ENCODE measurements at regions not wholly inside any gene's neighbourhood (a gene's known extent, or its start where the extent isn't known, plus 50 kb on each side); places are given as distances from the start of the nearest gene placed in this dataset.

GRCh38 chr4:181846934-181847333, 396.3 kb upstream of the TENM3 start:
- DNase-seq: no peak
- H3K27ac ChIP-seq (ENCODE audit: low read depth, low read length): no peak overlapping the region
- no peaks in the 10 kb centered on the region for H3K79me1 ChIP-seq (ENCODE audit: low read length)
- no peak overlapping the region for H2BK5ac ChIP-seq (ENCODE audit: low read depth, low read length, poor library complexity)
- no peak overlapping the region for H3K4me3 ChIP-seq (ENCODE audit: low read depth, low read length)
- no peaks in the 10 kb centered on the region for H3K27me3 ChIP-seq (ENCODE audit: insufficient read depth, low read length)
- no peaks in the 10 kb centered on the region for H3K36me3 ChIP-seq (ENCODE audit: control insufficient read depth in 1 of 2, insufficient read depth in 2 of 2, low read length in 2 of 2)
- no peak overlapping the region for H4K8ac ChIP-seq (ENCODE audit: low read depth, low read length)
- no peak overlapping the region for H4K12ac ChIP-seq (ENCODE audit: low read depth, low read length)
- no peaks in the 10 kb centered on the region for H3K79me2 ChIP-seq (ENCODE audit: control insufficient read depth, insufficient read depth, low read length, poor library complexity)
- no peaks in the 10 kb centered on the region for H3K4me1 ChIP-seq (ENCODE audit: control insufficient read depth in 1 of 2, insufficient read depth in 2 of 2, low read length in 2 of 2)
- no peak overlapping the region for H2BK120ac ChIP-seq (ENCODE audit: insufficient read depth, low read length, poor library complexity)
- no peak overlapping the region for H2BK12ac ChIP-seq (ENCODE audit: low read length)
- H2AFZ ChIP-seq (ENCODE audit: insufficient read depth, low read length, poor library complexity): no peak overlapping the region
- H3K23ac ChIP-seq (ENCODE audit: low read length): no peak overlapping the region
- no CpG with 5 or more reads among the region's 4 CpGs for WGBS (ENCODE audit: extremely low coverage, insufficient coverage, insufficient read length)
- H3K18ac ChIP-seq (ENCODE audit: low read length): no peak overlapping the region
- no peaks in the 10 kb centered on the region for H3K9me3 ChIP-seq (ENCODE audit: insufficient read depth, low read depth, low read length)
- no peak overlapping the region for H3K4ac ChIP-seq (ENCODE audit: low read depth, low read length)
- no peak overlapping the region for H4K91ac ChIP-seq (ENCODE audit: low read depth, low read length)
- H2AK5ac ChIP-seq (ENCODE audit: low read length): no peak overlapping the region
- H3K4me2 ChIP-seq (ENCODE audit: low read length): no peak overlapping the region
- no peak overlapping the region for H3K9ac ChIP-seq (ENCODE audit: low read length)
- no peak overlapping the region for H3K14ac ChIP-seq (ENCODE audit: low read length)

DNA sequence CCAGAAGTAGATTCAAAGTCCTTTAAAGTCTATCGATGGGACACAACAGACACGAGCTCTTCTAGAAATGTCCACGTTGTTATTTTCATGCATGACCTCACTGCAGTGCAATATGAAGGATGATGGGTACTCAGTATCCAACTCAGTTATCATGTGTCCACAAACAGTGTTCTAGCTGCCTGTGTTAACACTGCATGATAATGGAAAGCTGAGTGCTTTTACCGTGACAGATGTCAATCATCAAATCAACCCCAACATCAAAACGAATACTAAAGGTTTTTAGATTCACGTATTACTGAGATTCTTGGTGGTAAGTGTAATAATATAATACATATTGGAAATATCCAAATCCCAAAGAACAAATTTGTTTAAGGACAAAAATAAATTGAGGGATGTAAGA, 394.8 kb upstream of the TENM3 start:
- Histone ChIP-seq H3K4ac (ENCODE audit: low read depth, low read length) (no peak overlapping the region), H3K4me3 (ENCODE audit: low read depth, low read length) (no peak overlapping the region), H4K8ac (ENCODE audit: low read depth, low read length) (no peak overlapping the region), H4K12ac (ENCODE audit: low read depth, low read length) (no peak overlapping the region), H2BK12ac (ENCODE audit: low read length) (no peak overlapping the region), H3K4me2 (ENCODE audit: low read length) (no peak overlapping the region), H3K18ac (ENCODE audit: low read length) (no peak overlapping the region), H2BK120ac (ENCODE audit: insufficient read depth, low read length, poor library complexity) (no peak overlapping the region), H2BK5ac (ENCODE audit: low read depth, low read length, poor library complexity) (no peak overlapping the region), H3K23ac (ENCODE audit: low read length) (peak overlapping the region; percentile 8), H4K91ac (ENCODE audit: low read depth, low read length) (no peak overlapping the region), H3K9me3 (ENCODE audit: insufficient read depth, low read depth, low read length) (no peaks in the 10 kb centered on the region), H3K4me1 (ENCODE audit: control insufficient read depth in 1 of 2, insufficient read depth in 2 of 2, low read length in 2 of 2) (no peaks in the 10 kb centered on the region), H2AK5ac (ENCODE audit: low read length) (no peak overlapping the region), H3K36me3 (ENCODE audit: control insufficient read depth in 1 of 2, insufficient read depth in 2 of 2, low read length in 2 of 2) (no peaks in the 10 kb centered on the region), H3K27me3 (ENCODE audit: insufficient read depth, low read length) (no peaks in the 10 kb centered on the region), H3K79me1 (ENCODE audit: low read length) (no peaks in the 10 kb centered on the region), H3K27ac (ENCODE audit: low read depth, low read length) (no peak overlapping the region), H3K9ac (ENCODE audit: low read length) (no peak overlapping the region), H2AFZ (ENCODE audit: insufficient read depth, low read length, poor library complexity) (no peak overlapping the region), H3K14ac (ENCODE audit: low read length) (no peak overlapping the region), H3K79me2 (ENCODE audit: control insufficient read depth, insufficient read depth, low read length, poor library complexity) (no peaks in the 10 kb centered on the region)
- WGBS (ENCODE audit: extremely low coverage, insufficient coverage, insufficient read length): no CpG with 5 or more reads among the region's 6 CpGs
- DNase-seq: no peak

DNA sequence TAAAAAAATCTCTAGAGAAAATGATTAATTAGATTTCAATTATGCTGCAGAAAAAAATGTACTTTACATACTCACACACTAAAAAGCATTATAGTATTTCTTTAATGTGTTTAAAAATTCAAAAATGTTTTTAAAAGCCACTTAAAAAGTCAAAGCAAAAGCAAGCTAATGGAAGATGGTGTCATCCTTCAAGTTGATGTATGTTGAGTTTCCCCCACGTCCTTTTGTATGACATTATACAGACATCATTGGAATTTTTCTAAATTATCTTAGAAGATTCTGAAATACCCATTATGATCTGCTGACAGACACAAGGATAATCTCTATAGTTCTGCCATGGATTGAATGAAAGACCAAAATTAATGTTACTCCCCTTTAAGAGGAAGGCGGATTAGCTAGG, 393.7 kb upstream of the TENM3 start:
- Histone ChIP-seq H3K4me1 (ENCODE audit: control insufficient read depth in 1 of 2, insufficient read depth in 2 of 2, low read length in 2 of 2) (no peaks in the 10 kb centered on the region), H3K4ac (ENCODE audit: low read depth, low read length) (no peak overlapping the region), H3K4me2 (ENCODE audit: low read length) (no peak overlapping the region), H2BK12ac (ENCODE audit: low read length) (no peak overlapping the region), H3K9me3 (ENCODE audit: insufficient read depth, low read depth, low read length) (no peaks in the 10 kb centered on the region), H3K79me2 (ENCODE audit: control insufficient read depth, insufficient read depth, low read length, poor library complexity) (no peaks in the 10 kb centered on the region), H3K27me3 (ENCODE audit: insufficient read depth, low read length) (no peaks in the 10 kb centered on the region), H2BK5ac (ENCODE audit: low read depth, low read length, poor library complexity) (no peak overlapping the region), H3K14ac (ENCODE audit: low read length) (no peak overlapping the region), H2BK120ac (ENCODE audit: insufficient read depth, low read length, poor library complexity) (no peak overlapping the region), H3K23ac (ENCODE audit: low read length) (no peak overlapping the region), H3K27ac (ENCODE audit: low read depth, low read length) (no peak overlapping the region), H3K9ac (ENCODE audit: low read length) (no peak overlapping the region), H4K12ac (ENCODE audit: low read depth, low read length) (no peak overlapping the region), H3K79me1 (ENCODE audit: low read length) (no peaks in the 10 kb centered on the region), H3K36me3 (ENCODE audit: control insufficient read depth in 1 of 2, insufficient read depth in 2 of 2, low read length in 2 of 2) (no peaks in the 10 kb centered on the region), H4K8ac (ENCODE audit: low read depth, low read length) (no peak overlapping the region), H3K4me3 (ENCODE audit: low read depth, low read length) (no peak overlapping the region), H2AK5ac (ENCODE audit: low read length) (no peak overlapping the region), H2AFZ (ENCODE audit: insufficient read depth, low read length, poor library complexity) (no peak overlapping the region), H4K91ac (ENCODE audit: low read depth, low read length) (no peak overlapping the region), H3K18ac (ENCODE audit: low read length) (no peak overlapping the region)
- no peak for DNase-seq
- WGBS (ENCODE audit: extremely low coverage, insufficient coverage, insufficient read length): no CpG with 5 or more reads among the region's 2 CpGs

DNA sequence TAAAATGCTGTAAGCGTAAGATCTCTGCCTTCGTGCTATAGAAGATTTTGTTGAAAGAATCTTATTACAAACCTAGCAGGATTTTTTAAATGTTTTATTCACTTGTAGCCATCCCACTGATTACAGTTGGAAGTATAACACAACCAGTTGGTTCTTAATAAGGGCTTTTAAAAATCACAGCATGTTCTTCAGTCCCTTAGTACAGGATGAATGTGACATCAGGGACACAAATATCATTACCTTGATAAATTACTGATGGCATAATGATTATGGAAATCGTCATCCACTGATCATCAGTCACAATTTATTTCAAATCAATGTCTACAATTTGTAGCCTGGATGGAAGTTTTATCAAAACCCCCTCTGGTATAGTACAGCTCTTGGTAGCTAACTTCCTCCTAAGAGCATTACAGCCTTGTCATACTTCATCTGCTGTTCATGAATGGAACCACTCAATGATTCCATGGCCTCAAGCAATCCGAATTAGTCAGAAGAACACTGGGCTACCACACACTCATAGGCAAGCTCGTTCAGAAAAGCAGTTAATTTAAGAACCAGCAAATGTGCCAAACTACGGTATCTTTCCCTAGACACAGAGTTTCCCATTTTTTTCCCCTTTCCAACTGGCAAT, 389.2 kb upstream of the TENM3 start:
- Histone ChIP-seq H2AFZ (ENCODE audit: insufficient read depth, low read length, poor library complexity) (no peak overlapping the region), H3K4me2 (ENCODE audit: low read length) (no peak overlapping the region), H3K4me3 (ENCODE audit: low read depth, low read length) (no peak overlapping the region), H3K27me3 (ENCODE audit: insufficient read depth, low read length) (no peaks in the 10 kb centered on the region), H4K8ac (ENCODE audit: low read depth, low read length) (no peak overlapping the region), H3K9ac (ENCODE audit: low read length) (no peak overlapping the region), H2BK12ac (ENCODE audit: low read length) (no peak overlapping the region), H3K27ac (ENCODE audit: low read depth, low read length) (no peak overlapping the region), H3K18ac (ENCODE audit: low read length) (no peak overlapping the region), H3K79me1 (ENCODE audit: low read length) (no peaks in the 10 kb centered on the region), H2AK5ac (ENCODE audit: low read length) (no peak overlapping the region), H3K9me3 (ENCODE audit: insufficient read depth, low read depth, low read length) (no peaks in the 10 kb centered on the region), H2BK120ac (ENCODE audit: insufficient read depth, low read length, poor library complexity) (no peak overlapping the region), H3K79me2 (ENCODE audit: control insufficient read depth, insufficient read depth, low read length, poor library complexity) (no peaks in the 10 kb centered on the region), H3K36me3 (ENCODE audit: control insufficient read depth in 1 of 2, insufficient read depth in 2 of 2, low read length in 2 of 2) (no peaks in the 10 kb centered on the region), H4K91ac (ENCODE audit: low read depth, low read length) (no peak overlapping the region), H3K4me1 (ENCODE audit: control insufficient read depth in 1 of 2, insufficient read depth in 2 of 2, low read length in 2 of 2) (no peaks in the 10 kb centered on the region), H2BK5ac (ENCODE audit: low read depth, low read length, poor library complexity) (no peak overlapping the region), H3K4ac (ENCODE audit: low read depth, low read length) (no peak overlapping the region), H3K14ac (ENCODE audit: low read length) (no peak overlapping the region), H3K23ac (ENCODE audit: low read length) (no peak overlapping the region), H4K12ac (ENCODE audit: low read depth, low read length) (no peak overlapping the region)
- DNase-seq: peak in 1 of 2 donors; percentile 1
- WGBS (ENCODE audit: extremely low coverage, insufficient coverage, insufficient read length): no CpG with 5 or more reads among the region's 6 CpGs
